ENCODE measurements at regions not wholly inside any gene's neighbourhood (a gene's known extent, or its start where the extent isn't known, plus 50 kb on each side); places are given as distances from the start of the nearest gene placed in this dataset.
"Not testable (repeated sequence)": the region's sequence is repeated elsewhere in the genome, so short reads cannot be mapped to it uniquely, and the experiment has no call there.

- DNase-seq (ENCODE audit: low read depth) = no peak
Observed at GRCh38 chr9:115462623-115463022, 344.7 kb upstream of the TNC start.

GRCh38 chr9:115466756-115467155, 348.8 kb upstream of the TNC start:
- DNase-seq (ENCODE audit: low read depth) = no peak

GRCh38 chr9:115469841-115470240, 351.9 kb upstream of the TNC start:
- no peak for DNase-seq (ENCODE audit: low read depth)

- DNase-seq (ENCODE audit: low read depth) = not testable (repeated sequence)
Observed at GRCh38 chr9:115473032-115473431, 355.1 kb upstream of the TNC start.

GRCh38 chr9:115481769-115482168, 363.8 kb upstream of the TNC start:
- no peak for DNase-seq (ENCODE audit: low read depth)

GRCh38 chr9:115482747-115483146, 364.8 kb upstream of the TNC start:
- DNase-seq (ENCODE audit: low read depth) = no peak

- no peak for DNase-seq (ENCODE audit: low read depth)
Observed at GRCh38 chr9:115492869-115493268, 374.9 kb upstream of the TNC start.

GRCh38 chr9:115494393-115494792, 376.4 kb upstream of the TNC start:
- DNase-seq (ENCODE audit: low read depth) = no peak

- no peak for DNase-seq (ENCODE audit: low read depth)
Observed at GRCh38 chr9:115495052-115495635, 377.2 kb upstream of the TNC start.

- no peak for DNase-seq (ENCODE audit: low read depth)
Observed at GRCh38 chr9:115495836-115496235, 377.9 kb upstream of the TNC start.

GRCh38 chr9:115498303-115498702, 380.3 kb upstream of the TNC start:
- DNase-seq (ENCODE audit: low read depth) = no peak

- DNase-seq (ENCODE audit: low read depth) = no peak
Observed at GRCh38 chr9:115507148-115507547, 389.2 kb upstream of the TNC start.

- no peak for DNase-seq (ENCODE audit: low read depth)
Observed at GRCh38 chr9:115513148-115513547, 395.2 kb upstream of the TNC start.

- no peak for DNase-seq (ENCODE audit: low read depth)
Observed at GRCh38 chr9:115514454-115514853, 396.5 kb upstream of the TNC start.

GRCh38 chr9:115517335-115518075, 399.5 kb upstream of the TNC start:
- DNase-seq (ENCODE audit: low read depth) = no peak

- no peak for DNase-seq (ENCODE audit: low read depth)
Observed at GRCh38 chr9:115520646-115521045, 402.7 kb upstream of the TNC start.

- no peak for DNase-seq (ENCODE audit: low read depth)
Observed at GRCh38 chr9:115522912-115523311, 405.0 kb upstream of the TNC start.

- DNase-seq (ENCODE audit: low read depth) = peak; percentile 1
Observed at GRCh38 chr9:115524453-115525059, 406.6 kb upstream of the TNC start.

- DNase-seq (ENCODE audit: low read depth) = no peak
Observed at GRCh38 chr9:115525111-115526058, 407.4 kb upstream of the TNC start.

GRCh38 chr9:115531410-115532125, 413.6 kb upstream of the TNC start:
- no peak for DNase-seq (ENCODE audit: low read depth)

- DNase-seq (ENCODE audit: low read depth) = no peak
Observed at GRCh38 chr9:115533511-115533910, 415.6 kb upstream of the TNC start.

GRCh38 chr9:115540091-115540490, 422.1 kb upstream of the TNC start:
- DNase-seq (ENCODE audit: low read depth) = no peak

Data from stimulated activated CD8-positive, alpha-beta memory T cell treated with anti-CD3 and anti-CD28 coated beads, Interleukin-4, amount 100 ng/mL, for 24 hours (primary cell).